Stimulated activated CD8-positive, alpha-beta memory T cell treated with anti-CD3 and anti-CD28 coated beads, Interleukin-2, amount 100 ng/mL, for 48 hours (primary cell): ENCODE measurements at regions not wholly inside any gene's neighbourhood (a gene's known extent, or its start where the extent isn't known, plus 50 kb on each side); places are given as distances from the start of the nearest gene placed in this dataset.

Experiments
- DNase-seq, 2 donors: peaks; one replicate each; pipeline ENCODE4 v3.0.0-alpha.2; 2020; ENCODE audit warnings: low read depth in 2 of 2

DNA sequence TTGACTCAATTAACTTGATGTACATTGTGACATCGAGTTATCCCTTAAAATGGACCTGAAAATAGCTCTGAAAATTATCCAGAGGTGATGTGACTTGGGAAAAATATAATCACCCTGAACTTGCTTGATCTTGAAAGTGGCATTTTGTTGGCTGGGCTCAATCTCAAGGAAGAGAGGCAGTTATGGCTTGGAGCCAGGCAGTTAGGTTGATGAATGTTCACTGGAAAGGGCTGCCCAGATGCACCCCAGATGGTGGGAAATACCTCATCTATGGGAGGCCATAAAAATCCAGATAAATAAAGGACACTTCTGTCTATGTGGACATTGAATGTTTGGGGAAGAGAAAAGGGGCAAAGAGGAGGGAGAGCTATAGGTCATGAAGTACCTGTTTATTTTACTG is 55.7 kb upstream of the OR5AN1 start:
- DNase-seq: no peak

- no peak for DNase-seq
Observed at GRCh38 chr11:59295435-59295834, 63.3 kb upstream of the OR5AN1 start.

DNA sequence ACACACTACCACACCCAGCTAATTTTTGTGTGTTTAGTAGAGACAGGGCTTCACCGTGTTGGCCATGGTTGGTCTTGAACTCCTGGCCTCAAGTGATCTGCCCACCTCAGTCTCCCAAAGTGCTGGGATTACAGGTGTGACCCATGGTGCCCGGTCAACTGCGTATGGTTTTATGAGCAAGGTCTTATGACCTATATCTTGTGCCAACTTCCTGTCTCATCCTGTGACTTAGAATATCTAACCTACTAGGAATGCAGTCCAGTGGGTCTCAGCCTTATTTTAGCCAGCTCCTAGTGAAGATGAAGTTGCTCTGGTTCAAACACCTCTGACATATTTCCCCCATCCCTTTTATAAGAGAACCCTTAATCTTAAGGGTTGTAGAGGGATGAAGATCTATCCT is 66.1 kb upstream of the OR5AN1 start:
- no peak for DNase-seq

DNA sequence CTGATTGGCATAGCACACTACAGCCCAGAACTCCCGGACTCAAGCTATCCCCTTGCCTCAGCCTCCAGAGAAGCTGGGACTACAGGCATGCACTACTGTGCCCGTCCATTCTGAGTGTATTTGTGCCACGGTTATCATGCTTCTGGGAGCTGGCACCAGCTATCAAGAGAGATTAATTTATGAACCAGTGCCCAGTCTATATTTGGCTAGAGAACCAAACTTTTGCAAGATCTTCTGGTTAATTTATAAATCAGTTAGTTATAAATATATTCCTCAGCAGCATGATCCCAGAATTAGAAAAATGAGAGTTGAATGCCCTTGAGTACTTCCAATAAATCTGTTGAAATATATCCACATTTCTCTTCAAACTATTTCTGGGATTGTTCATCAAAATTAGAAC is 67.5 kb upstream of the OR5AN1 start:
- DNase-seq: no peak

DNA sequence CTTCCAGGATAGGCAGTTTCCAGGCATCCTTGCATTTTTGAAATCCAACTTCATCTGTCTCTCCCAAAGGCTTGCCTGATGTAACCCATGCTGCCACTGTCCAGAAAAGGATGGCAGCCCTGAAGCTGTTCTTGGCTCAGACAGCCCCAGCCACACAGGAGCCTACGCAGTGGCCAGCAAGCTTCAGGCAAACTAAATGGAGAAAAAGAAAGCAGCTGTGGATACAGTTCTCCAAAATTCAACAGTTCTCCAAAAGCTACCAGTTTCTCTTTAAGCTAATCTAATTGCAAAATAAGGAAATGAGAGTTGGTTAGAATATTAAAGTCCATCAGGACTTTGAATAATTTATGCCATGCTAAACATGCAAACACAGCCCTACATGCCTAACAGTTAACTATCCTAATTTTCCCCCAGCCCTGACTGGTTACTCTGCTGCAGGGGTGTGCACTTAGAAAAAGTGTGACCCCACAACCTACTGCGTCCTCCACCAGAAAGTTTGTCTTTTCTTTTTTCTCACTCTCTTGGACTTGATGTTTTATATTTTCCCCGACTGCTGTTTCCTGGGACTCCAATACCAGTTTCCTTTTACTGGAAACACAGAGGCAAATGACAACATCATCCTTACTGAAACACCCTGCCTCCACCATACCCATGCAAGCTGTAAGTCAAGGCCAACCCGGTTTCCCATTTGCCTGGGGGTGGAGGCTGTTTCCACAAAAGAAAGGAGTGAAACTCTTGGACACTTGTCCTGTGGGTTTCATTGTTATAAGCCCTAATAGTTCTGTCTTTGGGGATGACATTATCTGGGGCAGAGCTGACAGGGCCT is 69.1 kb upstream of the OR5AN1 start:
- DNase-seq: no peak

- DNase-seq: no peak
Observed at GRCh38 chr11:59285716-59286260, 72.9 kb upstream of the OR5AN1 start.

DNA sequence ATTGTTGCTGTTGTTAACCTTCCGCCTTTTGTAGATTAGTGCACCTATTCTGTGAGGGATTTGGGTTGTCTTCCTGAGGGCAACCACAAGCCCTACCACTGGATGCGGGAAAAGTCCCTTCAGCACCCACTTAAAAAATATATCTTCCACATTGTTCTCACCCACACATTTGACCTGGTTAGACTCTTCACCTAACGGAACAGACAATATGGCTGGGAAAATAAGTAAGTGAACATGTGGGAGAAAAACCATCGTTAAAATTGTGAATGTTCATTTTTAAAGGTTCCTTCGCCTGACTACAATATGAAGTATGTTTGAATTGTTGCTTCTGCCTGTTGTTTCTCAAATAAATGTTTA is 72.0 kb upstream of the MPEG1 start:
- no peak for DNase-seq

- DNase-seq: peak; percentile 7 to 17
Observed at GRCh38 chr11:59283825-59284772, 71.4 kb upstream of the MPEG1 start.

DNA sequence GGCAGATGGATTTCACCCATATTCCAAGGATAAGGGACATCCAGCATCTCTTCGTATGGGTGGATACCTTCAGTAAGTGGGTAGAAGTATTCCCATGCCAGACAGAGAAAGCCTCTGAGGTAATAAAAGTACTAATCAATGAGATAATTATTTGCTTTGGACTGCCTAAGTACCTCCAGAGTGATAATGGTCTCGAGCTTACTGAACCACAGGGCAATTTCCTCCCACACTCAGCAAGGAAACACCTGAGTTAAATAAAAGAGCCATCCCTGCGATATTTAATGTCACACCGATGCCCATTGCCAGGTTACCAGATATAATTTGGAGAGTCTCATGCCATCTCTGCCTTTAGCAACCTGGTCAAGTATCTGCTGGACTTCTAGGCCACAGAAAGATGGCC is 70.6 kb upstream of the MPEG1 start:
- DNase-seq: no peak

- no peak for DNase-seq
Observed at GRCh38 chr11:59281177-59281576, 68.5 kb upstream of the MPEG1 start.

DNA sequence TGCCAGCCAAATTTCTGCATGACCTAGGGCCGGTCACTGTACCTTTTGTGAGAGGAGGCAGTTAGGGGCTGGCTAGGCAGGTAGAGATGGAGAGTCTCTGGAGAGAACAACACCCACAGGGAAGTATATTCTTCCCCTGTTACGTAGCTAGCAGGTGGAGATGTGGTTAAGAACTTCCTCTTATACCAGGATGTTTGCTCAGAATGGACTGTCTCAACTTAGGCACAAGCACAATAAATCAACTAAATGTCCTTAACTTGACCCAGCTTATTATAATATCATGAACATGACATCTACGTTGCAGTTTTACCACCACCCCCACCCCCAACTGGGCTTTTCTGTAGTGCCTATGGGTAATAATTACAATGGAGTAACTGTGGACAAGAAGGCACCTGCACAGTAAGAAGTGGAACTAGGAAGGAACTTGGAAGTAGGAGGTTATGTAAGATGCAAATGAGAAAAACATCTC is 60.7 kb upstream of the MPEG1 start:
- DNase-seq: no peak

- DNase-seq: no peak
Observed at GRCh38 chr11:59272771-59273372, 60.1 kb upstream of the MPEG1 start.

DNA sequence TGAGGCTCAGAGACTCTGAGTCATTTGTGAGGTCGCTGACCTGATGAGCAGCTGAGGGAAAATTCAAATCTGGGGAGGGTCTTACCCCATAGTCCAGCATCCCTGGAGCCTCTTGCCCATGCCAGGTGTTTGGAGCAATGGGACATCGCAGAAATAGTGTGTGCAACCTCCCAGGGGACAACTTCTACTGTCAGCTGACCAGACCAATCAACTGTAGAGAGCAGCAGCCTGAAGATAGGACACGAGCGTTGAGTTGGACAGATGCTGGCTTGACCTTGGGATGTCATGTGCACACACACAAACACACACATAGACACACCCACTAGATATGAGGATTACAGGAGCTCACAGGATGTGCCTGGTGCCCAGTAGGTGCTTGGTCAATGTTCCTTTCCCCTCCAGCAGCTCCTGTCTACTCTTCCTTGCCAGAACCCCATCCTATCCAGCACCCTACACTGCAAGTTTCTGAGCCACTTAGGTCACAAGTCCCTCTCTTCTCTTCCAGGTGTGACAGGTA is 59.1 kb upstream of the MPEG1 start:
- DNase-seq: no peak

DNA sequence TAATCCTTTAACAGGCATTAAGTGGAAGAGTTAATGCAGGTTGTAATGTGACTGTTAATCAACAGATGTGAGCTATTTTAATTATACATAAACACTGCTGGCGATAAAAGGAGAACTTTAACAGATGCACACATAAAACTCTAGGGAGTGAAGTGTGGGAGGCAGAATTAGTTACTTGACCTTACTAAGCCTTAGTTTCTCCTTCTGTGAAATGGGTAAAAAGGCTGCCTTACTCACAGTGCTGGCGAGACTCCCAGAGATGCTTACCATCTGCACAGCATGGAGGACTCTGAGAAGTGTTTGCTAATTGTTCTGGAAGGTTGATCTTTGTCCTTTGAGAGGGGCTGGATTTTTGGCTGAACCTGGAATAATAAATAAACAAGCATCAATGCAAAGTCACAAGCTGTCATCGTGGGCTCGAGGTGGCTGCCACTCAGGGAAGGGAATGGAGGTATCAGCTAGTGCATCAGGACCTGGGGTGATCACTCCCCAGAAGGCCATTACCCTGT is 58.6 kb upstream of the MPEG1 start:
- no peak for DNase-seq

DNA sequence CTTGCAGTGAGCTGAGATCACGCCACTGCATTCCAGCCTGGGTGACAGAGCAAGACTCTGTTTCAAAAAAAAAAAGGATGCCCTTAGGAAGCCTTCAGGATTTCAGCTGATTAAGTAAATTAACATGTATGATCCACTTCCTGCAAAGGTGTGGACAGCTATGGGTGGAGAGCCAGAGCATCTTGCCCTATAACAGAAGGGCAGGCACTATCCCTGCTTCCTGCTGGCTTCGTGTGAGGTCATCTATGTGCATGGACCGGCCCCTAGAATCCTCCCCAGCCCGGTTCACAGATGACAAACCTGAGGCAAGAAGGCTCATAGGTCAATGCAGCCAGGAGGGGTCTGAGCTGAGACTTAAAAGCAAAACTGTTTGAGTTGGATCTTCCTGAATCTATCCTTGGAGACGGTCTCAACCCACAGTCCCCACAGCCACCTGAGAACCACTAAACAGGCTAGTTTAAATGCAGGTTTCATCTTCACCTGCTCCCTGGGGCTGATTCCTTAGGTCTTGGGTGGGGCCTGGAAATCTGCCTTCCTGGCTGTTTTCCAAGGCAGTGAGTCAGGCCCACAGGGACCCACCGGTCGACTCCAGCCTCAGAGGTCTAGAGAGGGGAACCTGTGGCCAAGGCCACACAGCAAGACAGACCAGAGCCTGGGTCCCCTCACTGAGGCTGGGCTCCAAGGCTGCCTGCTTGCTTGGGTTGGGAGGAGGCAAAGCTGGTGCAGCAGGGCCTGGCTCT is 55.2 kb upstream of the MPEG1 start:
- no peak for DNase-seq

DNA sequence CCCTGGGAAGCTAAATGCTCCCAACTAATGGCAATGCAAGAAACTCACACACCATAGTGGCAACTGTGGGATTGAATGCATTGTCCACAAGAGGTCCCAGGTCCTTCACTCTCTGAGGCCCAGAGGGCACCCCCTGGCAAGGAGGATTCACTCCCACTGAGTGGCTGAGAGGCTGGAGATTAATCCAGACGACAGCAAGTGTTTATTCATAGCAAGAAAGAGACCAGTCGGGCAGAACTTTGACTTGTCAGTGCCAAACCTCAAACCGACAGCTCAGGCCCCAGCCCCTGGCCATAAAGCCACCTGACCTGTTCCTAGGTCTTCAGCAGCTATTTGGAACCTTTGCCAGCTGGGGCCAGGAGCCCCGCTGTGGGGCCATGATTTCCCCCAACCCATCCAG is 54.5 kb upstream of the MPEG1 start:
- no peak for DNase-seq

DNA sequence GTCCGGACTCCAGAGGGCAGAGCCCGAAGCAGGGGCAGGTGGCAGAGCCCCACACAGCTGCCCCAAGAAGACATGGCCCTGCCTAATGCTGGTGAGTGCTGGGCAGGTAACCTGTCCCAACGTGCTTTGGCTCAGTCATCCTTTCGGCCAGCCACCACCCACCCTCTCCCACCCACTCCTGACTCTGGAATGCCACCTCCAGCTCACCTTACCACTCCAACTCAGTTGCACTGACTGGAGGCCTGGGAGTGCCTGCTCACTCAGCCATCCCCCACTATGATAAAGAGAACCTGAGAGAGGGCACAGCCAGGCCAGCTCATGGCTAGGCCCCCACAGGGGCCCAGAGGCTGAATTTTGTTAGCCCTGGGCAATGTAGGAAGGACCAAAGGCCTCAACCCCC is 53.8 kb upstream of the MPEG1 start:
- no peak for DNase-seq

- no peak for DNase-seq
Observed at GRCh38 chr11:59265735-59266134, 53.0 kb upstream of the MPEG1 start.

GRCh38 chr11:59264736-59265135 is 52.0 kb upstream of the MPEG1 start:
- no peak for DNase-seq

DNA sequence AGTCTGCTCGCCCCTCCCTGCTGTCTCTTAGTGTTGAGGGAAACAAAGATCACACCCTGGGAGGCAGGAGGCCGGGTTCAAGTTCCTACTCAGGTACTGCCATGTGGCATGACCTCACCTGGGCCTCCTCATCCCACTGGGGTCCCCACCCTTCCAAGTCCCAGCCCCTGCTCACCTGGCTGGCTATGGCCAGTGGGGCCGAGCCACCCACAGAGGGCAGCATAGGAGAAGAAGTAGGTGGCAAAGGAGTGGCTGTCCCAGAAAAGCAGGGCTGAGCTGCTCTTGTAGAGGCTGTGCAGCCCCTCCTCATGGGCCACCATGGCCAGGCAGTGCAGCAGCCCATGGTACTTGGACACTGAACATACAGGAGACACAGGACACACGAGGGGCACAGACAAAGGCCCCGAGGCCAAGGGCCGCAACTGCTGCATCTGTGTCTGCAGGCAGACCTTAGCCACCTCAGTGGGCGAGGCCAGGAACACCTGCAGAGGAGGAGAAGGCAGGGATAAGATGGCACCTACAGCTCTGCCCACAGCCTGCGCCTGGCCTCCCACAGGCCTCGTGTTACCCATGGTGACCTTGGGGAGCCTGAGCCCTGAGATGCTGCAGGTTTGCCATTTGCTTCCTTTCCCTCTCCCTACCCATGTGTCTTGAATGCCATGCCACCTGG is 50.6 kb upstream of the MPEG1 start:
- no peak for DNase-seq
